Astrocyte (in vitro differentiated cells and primary cell): ENCODE measurements at regions not wholly inside any gene's neighbourhood (a gene's known extent, or its start where the extent isn't known, plus 50 kb on each side); places are given as distances from the start of the nearest gene placed in this dataset.
"Not testable (repeated sequence)": the region's sequence is repeated elsewhere in the genome, so short reads cannot be mapped to it uniquely, and the experiment has no call there.

Experiments
- DNase-seq: peaks from one replicate; pipeline ENCODE4 v3.0.0-alpha.2; 2010; ENCODE audit warnings: low read depth
- FAIRE-seq: peaks from 2 replicates; lab custom pipeline; 2011; peaks lifted over from hg19 to GRCh38; lab: Jason Lieb, UNC
- H2AFZ ChIP-seq: 2 replicates; pipeline ENCODE4 v1.6.0; 2012; ENCODE audit warnings: low read depth, low read length, inconsistent platforms
- H3K27ac ChIP-seq: 2 replicates; pipeline ENCODE4 v1.5.1; 2011; ENCODE audit warnings: low read depth, low read length, inconsistent platforms
- H3K27me3 ChIP-seq: 2 replicates; pipeline ENCODE4 v1.6.0; 2011; ENCODE audit warnings: low read length, inconsistent platforms; ENCODE audit not compliant: insufficient read depth
- H3K36me3 ChIP-seq: 2 replicates; pipeline ENCODE4 v1.5.1; 2011; ENCODE audit warnings: low read length, inconsistent platforms; ENCODE audit not compliant: insufficient read depth
- H3K4me1 ChIP-seq: 2 replicates; pipeline ENCODE4 v1.5.1; 2011; ENCODE audit warnings: low read length, inconsistent platforms; ENCODE audit not compliant: insufficient read depth
- H3K4me2 ChIP-seq: 2 replicates; pipeline ENCODE4 v1.6.0; 2012; ENCODE audit warnings: low read length, inconsistent platforms
- H3K4me3 ChIP-seq: 2 replicates; pipeline ENCODE4 v1.5.1; 2011; ENCODE audit warnings: low read depth, mild to moderate bottlenecking, low read length, inconsistent platforms; ENCODE audit not compliant: insufficient read depth
- H3K79me2 ChIP-seq: 2 replicates; pipeline ENCODE4 v1.6.0; 2012; ENCODE audit warnings: mild to moderate bottlenecking, low read length, inconsistent platforms; ENCODE audit not compliant: insufficient read depth
- H3K9ac ChIP-seq: 2 replicates; pipeline ENCODE4 v1.6.0; 2012; ENCODE audit warnings: mild to moderate bottlenecking, low read length, inconsistent platforms
- H3K9me3 ChIP-seq: 2 replicates; pipeline ENCODE4 v1.5.1; 2012; ENCODE audit warnings: low read depth, mild to moderate bottlenecking, low read length, inconsistent platforms; ENCODE audit not compliant: insufficient read depth
- H4K20me1 ChIP-seq: 2 replicates; pipeline ENCODE4 v1.6.0; 2012; ENCODE audit warnings: low read length, inconsistent platforms; ENCODE audit not compliant: insufficient read depth
- H3K27ac Mint-ChIP-seq: one replicate; pipeline ENCODE4 v1.8.0; 2021; ENCODE audit warnings: mild to moderate bottlenecking, mixed read lengths; ENCODE audit not compliant: unreplicated experiment
- H3K27me3 Mint-ChIP-seq: one replicate; pipeline ENCODE4 v1.8.0; 2021; ENCODE audit warnings: low read depth, mixed read lengths; ENCODE audit not compliant: unreplicated experiment
- H3K36me3 Mint-ChIP-seq: one replicate; pipeline ENCODE4 v1.8.0; 2021; ENCODE audit warnings: low read depth, mixed read lengths; ENCODE audit not compliant: unreplicated experiment
- H3K4me1 Mint-ChIP-seq: one replicate; pipeline ENCODE4 v1.8.0; 2021; ENCODE audit warnings: low read depth, mixed read lengths; ENCODE audit not compliant: unreplicated experiment
- H3K4me3 Mint-ChIP-seq: one replicate; pipeline ENCODE4 v1.8.0; 2021; ENCODE audit warnings: mild to moderate bottlenecking, moderate library complexity, mixed read lengths; ENCODE audit not compliant: unreplicated experiment
- H3K9me3 Mint-ChIP-seq: one replicate; pipeline ENCODE4 v1.8.0; 2021; ENCODE audit warnings: mild to moderate bottlenecking, mixed read lengths; ENCODE audit not compliant: unreplicated experiment
- CTCF ChIP-seq: IDR thresholded peaks from 2 replicates; pipeline ENCODE4 v1.5.1; 2011; ENCODE audit warnings: low read depth, mild to moderate bottlenecking, inconsistent platforms, low read length, moderate library complexity; ENCODE audit not compliant: insufficient read depth
- EZH2 ChIP-seq: IDR thresholded peaks from 2 replicates; pipeline ENCODE4 v1.6.1; 2012; ENCODE audit warnings: mild to moderate bottlenecking, low read length, inconsistent platforms; ENCODE audit not compliant: insufficient read depth

GRCh38 chr12:47343684-47344567 lies 264.2 kb upstream of the AMIGO2 start:
- Histone ChIP-seq H4K20me1 (no peaks in the 10 kb centered on the region), H2AFZ (no peak overlapping the region), H3K4me2 (no peak overlapping the region), H3K27me3 (no peaks in the 10 kb centered on the region), H3K79me2 (no peaks in the 10 kb centered on the region), H3K4me3 (no peak overlapping the region), H3K9ac (no peak overlapping the region), H3K36me3 (no peaks in the 10 kb centered on the region), H3K4me1 (no peaks in the 10 kb centered on the region), H3K27ac (no peak overlapping the region), H3K9me3 (no peaks in the 10 kb centered on the region)
- Mint-ChIP-seq H3K9me3 (no peaks in the 10 kb centered on the region), H3K27ac (no peak overlapping the region), H3K4me3 (no peak overlapping the region), H3K4me1 (no peaks in the 10 kb centered on the region), H3K27me3 (peaks cover 7% of the 10 kb centered on the region), H3K36me3 (no peaks in the 10 kb centered on the region)
- FAIRE-seq (peak; percentile 64), DNase-seq (peak; percentile 97)
- TF ChIP-seq EZH2 (no peak), CTCF (no peak)

GRCh38 chr12:47340411-47341015 lies 260.8 kb upstream of the AMIGO2 start:
- TF ChIP-seq EZH2 = no peak
- no peak for TF ChIP-seq CTCF
- no peaks in the 10 kb centered on the region for H3K36me3 Mint-ChIP-seq
- no peak for FAIRE-seq

GRCh38 chr12:47337581-47337980 lies 257.8 kb upstream of the AMIGO2 start:
- H3K9me3 Mint-ChIP-seq = peaks cover 5% of the 10 kb centered on the region
- Histone ChIP-seq H4K20me1 (no peaks in the 10 kb centered on the region), H3K27ac (no peak overlapping the region), H3K9me3 (no peaks in the 10 kb centered on the region), H3K27me3 (no peaks in the 10 kb centered on the region), H3K4me3 (no peak overlapping the region), H3K79me2 (no peaks in the 10 kb centered on the region), H3K4me1 (no peaks in the 10 kb centered on the region), H3K9ac (no peak overlapping the region), H2AFZ (no peak overlapping the region), H3K36me3 (no peaks in the 10 kb centered on the region), H3K4me2 (no peak overlapping the region)
- no peaks in the 10 kb centered on the region for H3K4me1 Mint-ChIP-seq
- DNase-seq (no peak), FAIRE-seq (no peak)
- no peaks in the 10 kb centered on the region for H3K36me3 Mint-ChIP-seq
- no peak overlapping the region for H3K27ac Mint-ChIP-seq
- H3K27me3 Mint-ChIP-seq = peaks cover 7% of the 10 kb centered on the region
- no peak overlapping the region for H3K4me3 Mint-ChIP-seq
- no peak for TF ChIP-seq EZH2
- TF ChIP-seq CTCF = no peak

More at GRCh38 chr12:47340411-47341015, 260.8 kb upstream of the AMIGO2 start:
- Histone ChIP-seq H3K9me3 (no peaks in the 10 kb centered on the region), H3K27ac (no peak overlapping the region), H3K36me3 (no peaks in the 10 kb centered on the region), H3K79me2 (no peaks in the 10 kb centered on the region), H4K20me1 (no peaks in the 10 kb centered on the region), H3K4me2 (peak overlapping the region; percentile 54), H3K9ac (no peak overlapping the region), H2AFZ (peak overlapping the region; percentile 40), H3K4me3 (no peak overlapping the region), H3K4me1 (no peaks in the 10 kb centered on the region), H3K27me3 (no peaks in the 10 kb centered on the region)
- Mint-ChIP-seq H3K4me3 (no peak overlapping the region), H3K4me1 (no peaks in the 10 kb centered on the region), H3K27ac (no peak overlapping the region), H3K9me3 (peaks cover 3% of the 10 kb centered on the region), H3K27me3 (peaks cover 7% of the 10 kb centered on the region)
- DNase-seq = peak; percentile 67

GRCh38 chr12:47333271-47333858 lies 253.6 kb upstream of the AMIGO2 start:
- not testable (repeated sequence) for H3K4me2 ChIP-seq, H3K79me2 ChIP-seq, DNase-seq, H3K4me3 Mint-ChIP-seq, H3K27me3 ChIP-seq, H3K27ac Mint-ChIP-seq, FAIRE-seq, H3K27me3 Mint-ChIP-seq, H3K9me3 ChIP-seq, H3K36me3 Mint-ChIP-seq, H3K9ac ChIP-seq, H3K4me1 Mint-ChIP-seq, H4K20me1 ChIP-seq, H3K27ac ChIP-seq, H3K36me3 ChIP-seq, H3K9me3 Mint-ChIP-seq, H3K4me3 ChIP-seq, H2AFZ ChIP-seq, H3K4me1 ChIP-seq
